Right lobe of liver (tissue), 6 donors: ENCODE measurements at regions not wholly inside any gene's neighbourhood (a gene's known extent, or its start where the extent isn't known, plus 50 kb on each side); places are given as distances from the start of the nearest gene placed in this dataset.

Source experiments
- ATAC-seq, 4 donors: fragments of 200-7000 bp; cut with Tn5 transposase; one replicate each; pipeline ENCODE4 v1.9.1; 2020; ENCODE audit warnings: mild to moderate bottlenecking in 4 of 4, moderate library complexity in 4 of 4
- DNase-seq, 3 donors: peaks; one replicate each; pipeline ENCODE4 v3.0.0-alpha.2; 2020
- H3K27ac ChIP-seq, 3 donors: fragments of 200-600 bp; one replicate each; pipeline ENCODE4 v1.8.0; 2022
- H3K27me3 ChIP-seq, 2 donors: fragments of 200-600 bp; one replicate each; pipeline ENCODE4 v1.8.0; 2022
- H3K36me3 ChIP-seq, 4 donors: fragments of 200-600 bp; sonication (generic) in 1 of 4; one replicate each; pipeline versions ENCODE4 v1.5.1 to v1.8.0; 2017 to 2022; ENCODE audit warnings: control low read depth in 1 of 4
- H3K4me1 ChIP-seq, 4 donors: fragments of 200-600 bp; sonication (generic) in 1 of 4; one replicate each; pipeline versions ENCODE4 v1.5.1 to v1.8.0; 2017 to 2022; ENCODE audit warnings: control low read depth in 1 of 4
- H3K4me3 ChIP-seq, 3 donors: fragments of 200-600 bp; one replicate each; pipeline ENCODE4 v1.8.0; 2022
- H3K9me3 ChIP-seq, 4 donors: fragments of 200-600 bp; sonication (generic) in 1 of 4; one replicate each; pipeline versions ENCODE4 v1.5.1 to v1.8.0; 2017 to 2022; ENCODE audit warnings: control low read depth in 1 of 4
- POLR2A ChIP-seq: fragments of 450-650 bp; IDR thresholded peaks from one replicate; pipeline ENCODE4 v1.6.1; 2017; ENCODE audit warnings: antibody characterized with exemption, mild to moderate bottlenecking
- WGBS: methylation state at CpG from one replicate; pipeline ENCODE4 v1.1.6; 2018; ENCODE audit warnings: low coverage, low lambda C conversion rate; ENCODE audit not compliant: insufficient coverage; ENCODE audit errors: missing lambda C conversion rate; 5-methylcytosine and 5-hydroxymethylcytosine counted together
- intact Hi-C, 2 donors: fragments of 100-400 bp; cut with DNase I; formaldehyde crosslinking; loops; one replicate each; pipeline versions ENCODE4 v1.11.2 to v1.14.1; 2022
- TF ChIP-seq, protein P1 (sequence below), 4 donors: fragments of 200-600 bp in 3 of 4; fragments of 450-650 bp in 1 of 4; IDR thresholded peaks; one replicate each; pipeline versions ENCODE4 v1.5.1 to v1.8.0; 2016 to 2022; ENCODE audit warnings: antibody characterized with exemption in 4 of 4, mild to moderate bottlenecking in 2 of 4
- donor health status: DM: no; HTN: yes; CAD: no.
- donor health status: DM: no; HTN: no; CAD: no.
- donor health status: DM: no; HTN: no; CAD: no.
- donor health status: DM: no; HTN: yes; CAD: no.
- donor health status: DM: no; HTN: yes; CAD: no.

DNA sequence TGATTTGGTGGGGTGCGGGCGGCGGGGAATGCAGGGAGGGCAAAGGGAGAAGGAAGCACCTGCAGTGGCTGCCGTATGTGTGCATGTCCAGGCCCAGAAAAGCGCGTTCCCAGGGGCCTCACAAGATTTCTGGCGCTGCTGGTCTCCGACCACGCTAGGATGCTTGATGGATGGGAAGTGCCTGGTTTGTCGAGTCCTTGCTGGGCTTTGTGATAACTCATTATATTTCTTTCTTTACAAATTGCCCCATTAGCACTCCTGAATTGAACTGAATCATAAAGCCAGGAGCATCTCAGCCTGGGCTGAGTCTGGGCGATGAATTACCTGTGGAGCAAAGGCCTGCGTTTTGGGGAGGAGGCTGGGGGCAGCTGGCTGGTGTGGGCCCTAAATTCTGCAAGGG is 69.2 kb upstream of the LMO1 start:
- intact Hi-C loops = no loop called here
- TF ChIP-seq, protein P1, sequence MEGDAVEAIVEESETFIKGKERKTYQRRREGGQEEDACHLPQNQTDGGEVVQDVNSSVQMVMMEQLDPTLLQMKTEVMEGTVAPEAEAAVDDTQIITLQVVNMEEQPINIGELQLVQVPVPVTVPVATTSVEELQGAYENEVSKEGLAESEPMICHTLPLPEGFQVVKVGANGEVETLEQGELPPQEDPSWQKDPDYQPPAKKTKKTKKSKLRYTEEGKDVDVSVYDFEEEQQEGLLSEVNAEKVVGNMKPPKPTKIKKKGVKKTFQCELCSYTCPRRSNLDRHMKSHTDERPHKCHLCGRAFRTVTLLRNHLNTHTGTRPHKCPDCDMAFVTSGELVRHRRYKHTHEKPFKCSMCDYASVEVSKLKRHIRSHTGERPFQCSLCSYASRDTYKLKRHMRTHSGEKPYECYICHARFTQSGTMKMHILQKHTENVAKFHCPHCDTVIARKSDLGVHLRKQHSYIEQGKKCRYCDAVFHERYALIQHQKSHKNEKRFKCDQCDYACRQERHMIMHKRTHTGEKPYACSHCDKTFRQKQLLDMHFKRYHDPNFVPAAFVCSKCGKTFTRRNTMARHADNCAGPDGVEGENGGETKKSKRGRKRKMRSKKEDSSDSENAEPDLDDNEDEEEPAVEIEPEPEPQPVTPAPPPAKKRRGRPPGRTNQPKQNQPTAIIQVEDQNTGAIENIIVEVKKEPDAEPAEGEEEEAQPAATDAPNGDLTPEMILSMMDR (IDR thresholded peaks at IDR 0.05) = no peak
- no peak for TF ChIP-seq POLR2A
- WGBS = 74% methylated on average over 12 of the region's 12 CpGs
- no peaks in the 10 kb centered on the region for H3K36me3 ChIP-seq
- H3K27me3 ChIP-seq = peaks cover 0 to 4% of the 10 kb centered on the region in 2 donors
- DNase-seq (peak in 1 of 3 donors; percentile 32), ATAC-seq (no peak)
- H3K4me1 ChIP-seq = no peaks in the 10 kb centered on the region
- no peak overlapping the region for H3K27ac ChIP-seq
- no peak overlapping the region for H3K4me3 ChIP-seq
- H3K9me3 ChIP-seq = no peaks in the 10 kb centered on the region

DNA sequence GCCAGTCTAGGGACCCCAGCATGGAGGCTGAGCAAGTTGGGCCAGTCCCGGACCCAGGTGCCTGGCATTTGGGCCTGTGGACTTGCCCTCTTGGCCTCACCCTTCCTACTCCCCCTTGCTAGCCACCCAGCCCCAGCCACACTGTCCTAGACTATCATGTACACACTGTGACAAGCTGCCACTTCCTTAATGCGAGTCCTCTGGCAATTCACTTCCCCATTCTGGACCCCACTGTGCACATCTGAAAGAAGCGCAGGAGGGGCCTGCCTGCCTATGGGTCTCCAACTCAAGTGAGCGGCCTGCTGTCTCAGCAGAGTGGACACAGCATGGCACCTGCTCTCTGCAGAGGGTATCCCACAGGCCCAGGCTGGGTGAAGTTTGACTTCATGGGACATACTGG is 68.5 kb upstream of the LMO1 start:
- ATAC-seq = peak in 3 of 4 donors; percentile 8 to 15 (median 11)
- no peaks in the 10 kb centered on the region for H3K4me1 ChIP-seq
- intact Hi-C loops = no loop called here
- no peak overlapping the region for H3K27ac ChIP-seq
- TF ChIP-seq, protein P1 (IDR thresholded peaks at IDR 0.05) = no peak
- TF ChIP-seq POLR2A = no peak
- 57% methylated on average over 1 of the region's 4 CpGs for WGBS
- H3K27me3 ChIP-seq = peaks cover 0 to 4% of the 10 kb centered on the region in 2 donors
- no peaks in the 10 kb centered on the region for H3K9me3 ChIP-seq
- peak in 1 of 3 donors; percentile 45 for DNase-seq
- no peak overlapping the region for H3K4me3 ChIP-seq
- H3K36me3 ChIP-seq = no peaks in the 10 kb centered on the region

DNA sequence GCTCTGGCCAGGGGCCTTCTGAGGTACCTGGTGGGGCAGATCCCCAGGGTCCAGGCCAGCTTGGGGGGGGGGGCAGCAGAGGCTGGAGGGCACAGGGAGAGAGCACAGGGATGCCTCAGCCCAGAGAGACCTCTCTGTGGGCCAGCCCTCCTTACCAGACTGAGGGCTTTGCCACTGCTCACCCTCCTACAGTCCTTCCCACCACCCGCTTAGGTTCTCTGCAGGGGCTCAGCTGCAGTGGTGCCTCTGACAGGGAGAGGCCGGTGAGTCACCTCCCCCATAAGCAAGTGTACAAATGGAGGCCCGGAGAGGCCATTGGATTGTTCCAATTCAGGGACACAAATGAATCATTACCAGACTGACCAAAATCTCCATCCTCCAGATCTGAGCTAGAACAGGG is 68.1 kb upstream of the LMO1 start:
- Histone ChIP-seq H3K27me3 (peaks cover 0 to 4% of the 10 kb centered on the region in 2 donors), H3K27ac (no peak overlapping the region), H3K9me3 (no peaks in the 10 kb centered on the region), H3K4me3 (no peak overlapping the region), H3K36me3 (no peaks in the 10 kb centered on the region), H3K4me1 (no peaks in the 10 kb centered on the region)
- ATAC-seq (no peak), DNase-seq (peak in 1 of 3 donors; percentile 49)
- no CpG with 5 or more reads among the region's 3 CpGs for WGBS
- no peak for TF ChIP-seq POLR2A
- TF ChIP-seq, protein P1 (IDR thresholded peaks at IDR 0.05) = no peak
- intact Hi-C loops = no loop called here

DNA sequence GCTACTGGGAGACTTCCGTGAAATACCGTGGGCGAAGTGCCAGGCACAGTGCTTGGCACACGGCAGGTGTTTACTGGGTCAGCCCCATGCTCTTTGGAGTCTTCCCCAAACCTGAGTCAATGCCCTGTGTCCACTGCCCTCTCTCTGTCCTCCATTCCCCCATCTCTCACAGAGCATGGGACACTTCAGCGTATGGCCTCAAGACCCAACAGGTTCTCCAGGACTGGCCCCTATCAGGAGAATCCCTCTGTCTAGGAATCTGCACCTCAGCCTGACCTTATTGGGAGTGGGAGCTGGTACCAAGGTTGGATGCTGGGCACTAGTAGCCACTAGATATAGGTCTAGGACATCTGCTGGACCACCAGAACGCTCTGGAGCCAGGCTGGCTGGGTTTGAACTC is 67.2 kb upstream of the LMO1 start:
- 65% methylated on average over 5 of the region's 6 CpGs for WGBS
- Histone ChIP-seq H3K27me3 (peaks cover 0 to 4% of the 10 kb centered on the region in 2 donors), H3K4me3 (no peak overlapping the region), H3K36me3 (no peaks in the 10 kb centered on the region), H3K27ac (no peak overlapping the region), H3K4me1 (no peaks in the 10 kb centered on the region), H3K9me3 (no peaks in the 10 kb centered on the region)
- DNase-seq (peak in 1 of 3 donors; percentile 27), ATAC-seq (no peak)
- intact Hi-C loops = no loop called here
- TF ChIP-seq, protein P1 (IDR thresholded peaks at IDR 0.05) = no peak
- no peak for TF ChIP-seq POLR2A

DNA sequence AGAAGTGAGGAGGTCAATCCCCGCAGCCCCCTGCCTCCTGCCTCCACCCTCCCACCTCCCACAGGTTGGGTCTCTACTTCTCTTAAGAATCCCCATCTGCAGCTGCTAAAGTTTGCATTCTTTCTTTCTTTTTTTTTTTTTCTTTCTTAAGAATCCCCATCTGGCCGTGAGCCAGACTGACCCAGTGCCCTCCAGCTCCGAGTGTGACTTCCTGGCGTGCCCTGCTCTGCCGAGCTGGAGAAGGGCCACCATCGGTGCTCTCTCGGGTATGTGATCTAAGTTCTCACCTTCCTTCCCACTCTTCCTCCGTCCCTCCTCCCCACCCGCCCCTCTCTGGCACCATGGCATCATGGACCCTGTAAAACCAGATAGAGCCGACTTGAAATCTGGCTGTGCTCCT is 66.7 kb upstream of the LMO1 start:
- intact Hi-C loops = no loop called here
- Histone ChIP-seq H3K27me3 (peaks cover 0 to 4% of the 10 kb centered on the region in 2 donors), H3K4me1 (no peaks in the 10 kb centered on the region), H3K36me3 (no peaks in the 10 kb centered on the region), H3K4me3 (no peak overlapping the region), H3K27ac (no peak overlapping the region), H3K9me3 (no peaks in the 10 kb centered on the region)
- 47% methylated on average over 9 of the region's 10 CpGs for WGBS
- TF ChIP-seq, protein P1 (IDR thresholded peaks at IDR 0.05) = no peak
- no peak for TF ChIP-seq POLR2A
- ATAC-seq = no peak
- peak in 1 of 3 donors; percentile 22 for DNase-seq
